RKO (cell line): ENCODE measurements at regions not wholly inside any gene's neighbourhood (a gene's known extent, or its start where the extent isn't known, plus 50 kb on each side); places are given as distances from the start of the nearest gene placed in this dataset.
"Not testable (repeated sequence)": the region's sequence is repeated elsewhere in the genome, so short reads cannot be mapped to it uniquely, and the experiment has no call there.

Source experiments
- DNase-seq: peaks from one replicate; pipeline ENCODE4 v3.0.0-alpha.2; 2016; ENCODE audit warnings: low spot score

GRCh38 chr1:41980827-41981653 lies 62.3 kb upstream of the HIVEP3 start:
- no peak for DNase-seq

- DNase-seq, result no peak
Measured at GRCh38 chr1:41978986-41979385, 60.3 kb upstream of the HIVEP3 start.

GRCh38 chr1:41977326-41977725 lies 58.6 kb upstream of the HIVEP3 start:
- DNase-seq, result no peak

GRCh38 chr1:41976671-41977070 lies 57.9 kb upstream of the HIVEP3 start:
- DNase-seq, result no peak

- no peak for DNase-seq
Measured at GRCh38 chr1:41975850-41976569, 57.3 kb upstream of the HIVEP3 start.

- DNase-seq, result no peak
Measured at GRCh38 chr1:41975121-41975520, 56.4 kb upstream of the HIVEP3 start.

- not testable (repeated sequence) for DNase-seq
Measured at GRCh38 chr1:41968557-41968956, 49.8 kb upstream of the HIVEP3 start.
